IPS-18c (cell line): ENCODE measurements at regions not wholly inside any gene's neighbourhood (a gene's known extent, or its start where the extent isn't known, plus 50 kb on each side); places are given as distances from the start of the nearest gene placed in this dataset.
"Not testable (repeated sequence)": the region's sequence is repeated elsewhere in the genome, so short reads cannot be mapped to it uniquely, and the experiment has no call there.

Source experiments
- H3K4me3 ChIP-seq: 2 replicates; pipeline ENCODE4 v1.7.0; 2013; ENCODE audit warnings: low read depth, mild to moderate bottlenecking, low read length, moderate library complexity; ENCODE audit not compliant: insufficient read depth
- H3K9me3 ChIP-seq: one replicate; pipeline ENCODE4 v1.6.1; 2013; ENCODE audit warnings: mild to moderate bottlenecking, low read length, moderate library complexity; ENCODE audit not compliant: control insufficient read depth, insufficient read depth

GRCh38 chr9:22911632-22912031 lies 465.0 kb downstream of the DMRTA1 start:
- H3K4me3 ChIP-seq: no peak overlapping the region
- H3K9me3 ChIP-seq: no peaks in the 10 kb centered on the region

GRCh38 chr9:22913026-22913425 lies 466.4 kb downstream of the DMRTA1 start:
- H3K4me3 ChIP-seq: no peak overlapping the region
- H3K9me3 ChIP-seq: no peaks in the 10 kb centered on the region

DNA sequence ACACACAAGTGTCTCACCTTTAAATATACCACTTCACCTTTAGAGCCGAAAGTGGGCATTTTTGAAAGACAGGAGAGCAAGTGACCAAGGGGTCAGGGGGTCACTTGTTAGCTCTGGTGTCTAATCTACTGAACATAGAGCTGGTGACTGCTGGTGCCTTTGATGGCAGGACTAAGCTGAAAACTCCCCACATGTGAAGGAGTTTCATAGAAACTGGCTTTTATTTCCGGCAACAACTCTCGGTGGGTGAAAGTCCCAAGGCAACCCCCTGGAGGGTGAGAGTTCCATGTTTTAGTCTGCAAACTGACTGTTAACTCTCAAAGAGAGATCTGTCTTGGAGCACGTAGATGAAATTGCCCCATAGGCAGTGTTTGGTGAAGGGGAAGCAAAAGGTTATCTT lies 466.9 kb downstream of the DMRTA1 start:
- Histone ChIP-seq H3K4me3 (no peak overlapping the region), H3K9me3 (no peaks in the 10 kb centered on the region)

DNA sequence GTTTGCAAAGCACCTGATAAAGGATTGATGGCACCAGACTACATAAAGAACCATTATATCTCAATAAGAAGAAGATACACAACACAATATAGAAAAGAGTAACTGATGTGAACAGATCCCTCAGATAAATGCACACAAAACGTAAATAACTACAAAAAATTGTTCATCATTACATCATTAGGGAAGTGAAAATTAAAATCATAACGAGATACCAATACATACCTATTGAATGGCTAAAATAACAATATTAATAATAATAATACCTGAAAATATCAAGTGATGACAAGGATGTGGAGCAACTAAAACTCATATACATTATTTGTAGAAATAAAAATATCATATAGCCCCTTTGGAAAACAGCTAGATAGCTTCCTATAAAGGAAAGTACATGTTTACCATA lies 469.5 kb downstream of the DMRTA1 start:
- no peak overlapping the region for H3K4me3 ChIP-seq
- H3K9me3 ChIP-seq: no peaks in the 10 kb centered on the region

GRCh38 chr9:22919423-22919822 lies 472.8 kb downstream of the DMRTA1 start:
- Histone ChIP-seq H3K4me3 (no peak overlapping the region), H3K9me3 (no peaks in the 10 kb centered on the region)

DNA sequence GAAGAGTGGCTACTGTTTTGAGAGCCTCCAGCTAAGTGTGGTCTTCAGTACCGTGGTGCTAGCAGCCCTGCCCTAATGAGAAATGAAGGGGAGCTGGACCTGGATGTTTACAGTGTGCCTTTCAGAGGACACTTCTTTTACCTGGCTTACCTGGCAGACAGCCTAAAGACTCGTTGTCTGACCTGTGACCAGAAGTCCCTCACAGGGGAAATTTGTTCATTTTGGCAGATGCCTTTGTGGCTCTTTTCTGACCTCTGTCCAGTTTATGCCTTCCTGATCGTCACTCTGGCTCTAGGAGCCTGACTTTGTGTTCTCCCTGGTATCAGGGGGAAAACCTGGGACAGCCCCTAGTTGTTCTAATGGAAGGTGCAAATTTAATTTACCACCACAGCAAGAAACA lies 475.1 kb downstream of the DMRTA1 start:
- Histone ChIP-seq H3K4me3 (no peak overlapping the region), H3K9me3 (peaks cover 2% of the 10 kb centered on the region)

- Histone ChIP-seq H3K9me3 (peaks cover 2% of the 10 kb centered on the region), H3K4me3 (no peak overlapping the region)
Observed at GRCh38 chr9:22922222-22922621, 475.6 kb downstream of the DMRTA1 start.

GRCh38 chr9:22954550-22954949 lies 507.9 kb downstream of the DMRTA1 start:
- no peaks in the 10 kb centered on the region for H3K9me3 ChIP-seq

DNA sequence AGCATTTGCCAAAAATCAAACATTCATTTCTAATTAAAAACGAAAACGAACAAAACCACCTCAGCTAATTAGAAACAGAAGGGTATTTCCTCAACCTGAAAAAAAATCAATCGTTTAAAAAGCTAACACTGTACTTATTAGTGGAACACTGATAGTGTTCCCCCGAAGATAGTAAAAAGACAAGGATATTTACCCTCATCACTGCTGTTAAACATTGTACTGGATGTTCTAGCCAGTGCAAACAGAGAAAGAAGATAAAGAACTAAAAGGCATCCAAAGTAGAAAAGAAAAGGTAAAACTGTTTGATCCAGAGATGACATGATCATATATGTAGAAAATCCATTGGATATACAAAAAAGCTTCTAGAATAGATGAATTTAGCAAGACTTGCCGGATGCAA lies 508.3 kb downstream of the DMRTA1 start:
- Histone ChIP-seq H3K4me3 (no peak overlapping the region), H3K9me3 (no peaks in the 10 kb centered on the region)

More at GRCh38 chr9:22954550-22954949, 507.9 kb downstream of the DMRTA1 start:
- no peak overlapping the region for H3K4me3 ChIP-seq

DNA sequence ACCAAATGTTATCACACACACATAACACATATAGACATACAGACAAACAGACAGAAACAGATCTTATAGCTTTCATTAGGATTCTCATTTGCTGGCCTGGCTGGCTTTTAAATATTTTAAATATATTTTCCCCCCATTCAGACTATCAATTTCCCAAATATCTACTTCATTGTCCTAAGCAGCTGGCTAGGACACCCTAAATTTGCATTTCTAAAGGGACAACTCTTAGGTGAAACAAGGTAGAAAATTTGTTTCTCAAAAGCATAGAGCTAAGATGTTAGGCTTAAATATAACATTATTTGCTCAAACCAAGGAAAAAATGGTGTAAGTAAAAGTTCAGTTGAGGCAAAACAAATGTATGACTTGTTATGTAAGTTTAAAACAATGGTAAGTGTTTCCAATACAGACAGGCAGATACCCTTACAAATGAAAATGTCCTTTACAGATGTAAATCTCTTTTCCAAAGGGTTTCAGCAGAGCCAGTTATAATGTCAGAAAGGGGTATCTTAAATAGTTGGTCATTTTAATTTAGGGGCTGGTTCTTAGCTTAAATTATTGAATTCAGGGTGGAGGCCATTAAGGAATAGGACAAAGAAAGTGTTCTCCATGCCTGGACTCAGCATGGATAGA lies 522.8 kb downstream of the DMRTA1 start:
- no peak overlapping the region for H3K4me3 ChIP-seq

GRCh38 chr9:22970434-22970975 lies 523.9 kb downstream of the DMRTA1 start:
- Histone ChIP-seq H3K9me3 (no peaks in the 10 kb centered on the region), H3K4me3 (no peak overlapping the region)

More for the DNA sequence above, 522.8 kb downstream of the DMRTA1 start:
- H3K9me3 ChIP-seq: no peaks in the 10 kb centered on the region

GRCh38 chr9:22975951-22976350 lies 529.3 kb downstream of the DMRTA1 start:
- H3K9me3 ChIP-seq: no peaks in the 10 kb centered on the region
- no peak overlapping the region for H3K4me3 ChIP-seq

DNA sequence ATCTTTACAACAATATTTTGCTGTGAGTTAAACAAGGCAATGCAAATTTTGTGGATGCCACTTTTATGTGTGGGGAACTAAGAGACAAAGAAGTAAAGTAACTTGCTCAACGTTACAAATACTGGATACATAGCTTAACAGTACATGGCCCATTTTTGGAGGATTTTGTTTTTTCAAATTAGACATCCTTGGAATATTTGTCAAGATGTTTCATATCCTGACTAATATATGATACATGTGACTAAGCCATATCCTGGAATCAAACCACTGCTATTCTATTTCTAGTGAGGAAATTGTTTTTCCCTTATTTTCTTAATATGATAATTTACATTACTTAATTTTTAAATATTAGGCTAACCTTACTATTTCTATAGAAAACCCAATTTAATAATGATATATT lies 529.8 kb downstream of the DMRTA1 start:
- Histone ChIP-seq H3K9me3 (no peaks in the 10 kb centered on the region), H3K4me3 (no peak overlapping the region)

GRCh38 chr9:22980429-22980828 lies 533.8 kb downstream of the DMRTA1 start:
- H3K4me3 ChIP-seq, H3K9me3 ChIP-seq: not testable (repeated sequence)

- Histone ChIP-seq H3K9me3 (no peaks in the 10 kb centered on the region), H3K4me3 (no peak overlapping the region)
Observed at GRCh38 chr9:22986556-22986955, 539.9 kb downstream of the DMRTA1 start.

DNA sequence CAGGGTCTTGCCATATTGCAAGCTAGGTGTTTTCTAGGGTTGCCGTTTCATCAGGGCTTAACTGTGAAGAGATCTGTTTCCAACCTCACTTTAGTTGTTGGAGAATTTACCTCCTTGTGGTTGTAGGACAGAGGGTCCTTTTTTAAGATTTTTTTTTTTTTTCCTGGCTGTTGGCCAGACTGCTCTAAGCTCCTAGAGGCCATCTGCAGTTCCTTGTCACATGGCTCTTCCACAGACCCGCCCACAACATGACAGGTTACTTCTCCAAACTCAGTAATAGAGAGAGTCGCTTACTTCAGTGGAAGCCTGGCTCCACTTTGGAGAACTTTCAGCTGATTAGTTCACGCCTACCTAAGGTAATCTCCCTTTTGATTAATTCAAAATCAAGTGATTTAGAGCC lies 543.7 kb downstream of the DMRTA1 start:
- no peak overlapping the region for H3K4me3 ChIP-seq
- H3K9me3 ChIP-seq: no peaks in the 10 kb centered on the region

GRCh38 chr9:22992780-22993179 lies 546.2 kb downstream of the DMRTA1 start:
- Histone ChIP-seq H3K4me3 (no peak overlapping the region), H3K9me3 (peaks cover 8% of the 10 kb centered on the region)

DNA sequence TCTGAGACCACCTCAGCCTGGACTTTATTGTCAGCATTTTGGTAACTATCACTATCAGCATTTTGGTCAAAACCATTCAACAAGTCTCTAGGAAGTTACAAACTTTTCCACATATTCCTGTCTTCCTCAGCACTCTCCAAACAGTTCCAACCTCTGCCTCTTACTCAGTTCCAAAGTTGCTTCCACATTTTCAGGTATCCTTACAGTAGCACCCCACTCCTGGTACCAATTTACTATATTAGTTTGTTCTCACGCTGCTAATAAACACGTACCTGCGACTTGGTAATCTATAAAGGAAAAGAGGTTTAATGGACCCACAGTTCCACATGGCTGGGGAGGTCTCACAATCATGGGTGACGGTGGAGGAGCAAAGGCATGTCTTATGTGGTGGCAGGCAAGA lies 551.3 kb downstream of the DMRTA1 start:
- Histone ChIP-seq H3K4me3 (no peak overlapping the region), H3K9me3 (peaks cover 10% of the 10 kb centered on the region)

DNA sequence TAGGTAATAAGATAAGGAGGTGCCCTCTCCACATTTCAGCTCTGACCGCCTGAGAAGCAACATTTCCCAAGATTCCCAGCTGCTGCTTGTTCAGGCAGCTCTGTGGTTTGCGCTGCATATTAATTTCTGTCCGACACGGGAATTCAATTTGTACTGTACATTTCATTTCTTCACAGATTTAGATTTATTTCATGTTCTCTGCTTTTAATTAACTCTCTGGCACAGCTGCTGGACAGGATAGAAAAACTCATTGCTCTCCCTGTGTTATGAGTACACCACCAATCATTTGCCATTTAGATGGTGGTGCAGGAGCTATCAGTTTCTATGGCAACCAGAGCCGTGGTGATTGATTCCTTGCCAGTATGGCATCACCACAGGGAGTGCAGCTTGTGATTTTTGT lies 558.5 kb downstream of the DMRTA1 start:
- H3K9me3 ChIP-seq: no peaks in the 10 kb centered on the region
- no peak overlapping the region for H3K4me3 ChIP-seq
